Glutamatergic neuron (in vitro differentiated cells): ENCODE measurements at regions not wholly inside any gene's neighbourhood (a gene's known extent, or its start where the extent isn't known, plus 50 kb on each side); places are given as distances from the start of the nearest gene placed in this dataset.

Experiments
- DNase-seq: peaks from one replicate; pipeline ENCODE4 v3.0.0; 2022
- H3K27ac Mint-ChIP-seq: one replicate; pipeline ENCODE4 v1.8.0; 2020; ENCODE audit warnings: mild to moderate bottlenecking, mixed read lengths, inconsistent platforms; ENCODE audit not compliant: unreplicated experiment
- H3K27me3 Mint-ChIP-seq: one replicate; pipeline ENCODE4 v1.8.0; 2020; ENCODE audit warnings: mild to moderate bottlenecking, moderate library complexity, mixed read lengths, inconsistent platforms; ENCODE audit not compliant: unreplicated experiment
- H3K36me3 Mint-ChIP-seq: one replicate; pipeline ENCODE4 v1.8.0; 2020; ENCODE audit warnings: mild to moderate bottlenecking, mixed read lengths, inconsistent platforms; ENCODE audit not compliant: unreplicated experiment
- H3K4me1 Mint-ChIP-seq: one replicate; pipeline ENCODE4 v1.8.0; 2020; ENCODE audit warnings: mild to moderate bottlenecking, low read depth, mixed read lengths, inconsistent platforms; ENCODE audit not compliant: unreplicated experiment
- H3K4me3 Mint-ChIP-seq: one replicate; pipeline ENCODE4 v1.8.0; 2020; ENCODE audit warnings: mild to moderate bottlenecking, mixed read lengths, inconsistent platforms; ENCODE audit not compliant: unreplicated experiment
- H3K9me3 Mint-ChIP-seq: one replicate; pipeline ENCODE4 v1.8.0; 2020; ENCODE audit warnings: mild to moderate bottlenecking, moderate library complexity, mixed read lengths, inconsistent platforms; ENCODE audit not compliant: unreplicated experiment
- CTCF ChIP-seq: fragments of 200-600 bp; sonication (generic); IDR thresholded peaks from one replicate; pipeline ENCODE4 v1.5.0; 2021; ENCODE audit not compliant: partially characterized antibody, unreplicated experiment

GRCh38 chr4:127138586-127138985, 494.2 kb upstream of the INTU start:
- no peaks in the 10 kb centered on the region for H3K9me3 Mint-ChIP-seq
- H3K36me3 Mint-ChIP-seq: no peaks in the 10 kb centered on the region
- no peak overlapping the region for H3K27ac Mint-ChIP-seq
- no peak overlapping the region for H3K4me3 Mint-ChIP-seq
- no peaks in the 10 kb centered on the region for H3K27me3 Mint-ChIP-seq
- DNase-seq: no peak
- peaks cover 3% of the 10 kb centered on the region for H3K4me1 Mint-ChIP-seq
- no peak for TF ChIP-seq CTCF

- no peaks in the 10 kb centered on the region for H3K27me3 Mint-ChIP-seq
- peaks cover 3% of the 10 kb centered on the region for H3K4me1 Mint-ChIP-seq
- no peaks in the 10 kb centered on the region for H3K36me3 Mint-ChIP-seq
- TF ChIP-seq CTCF: no peak
- H3K27ac Mint-ChIP-seq: no peak overlapping the region
- no peak for DNase-seq
- H3K4me3 Mint-ChIP-seq: no peak overlapping the region
- no peaks in the 10 kb centered on the region for H3K9me3 Mint-ChIP-seq
Observed at GRCh38 chr4:127139788-127140286, 492.9 kb upstream of the INTU start.

- no peak for DNase-seq
- TF ChIP-seq CTCF: no peak
- Mint-ChIP-seq H3K27me3 (no peaks in the 10 kb centered on the region), H3K36me3 (no peaks in the 10 kb centered on the region), H3K9me3 (no peaks in the 10 kb centered on the region), H3K27ac (no peak overlapping the region), H3K4me3 (no peak overlapping the region), H3K4me1 (peaks cover 7% of the 10 kb centered on the region)
Observed at GRCh38 chr4:127140306-127140705, 492.5 kb upstream of the INTU start.

GRCh38 chr4:127141856-127142255, 490.9 kb upstream of the INTU start:
- Mint-ChIP-seq H3K4me1 (peaks cover 11% of the 10 kb centered on the region), H3K9me3 (no peaks in the 10 kb centered on the region), H3K27me3 (no peaks in the 10 kb centered on the region), H3K27ac (no peak overlapping the region), H3K36me3 (no peaks in the 10 kb centered on the region), H3K4me3 (no peak overlapping the region)
- no peak for DNase-seq
- TF ChIP-seq CTCF: no peak

GRCh38 chr4:127143460-127144195, 489.1 kb upstream of the INTU start:
- H3K4me1 Mint-ChIP-seq: peaks cover 11% of the 10 kb centered on the region

More at GRCh38 chr4:127143460-127144195, 489.1 kb upstream of the INTU start:
- Mint-ChIP-seq H3K36me3 (no peaks in the 10 kb centered on the region), H3K4me3 (no peak overlapping the region), H3K27ac (no peak overlapping the region), H3K27me3 (no peaks in the 10 kb centered on the region), H3K9me3 (no peaks in the 10 kb centered on the region)
- TF ChIP-seq CTCF: no peak
- DNase-seq: no peak
